ENCODE measurements at regions not wholly inside any gene's neighbourhood (a gene's known extent, or its start where the extent isn't known, plus 50 kb on each side); places are given as distances from the start of the nearest gene placed in this dataset.

DNA sequence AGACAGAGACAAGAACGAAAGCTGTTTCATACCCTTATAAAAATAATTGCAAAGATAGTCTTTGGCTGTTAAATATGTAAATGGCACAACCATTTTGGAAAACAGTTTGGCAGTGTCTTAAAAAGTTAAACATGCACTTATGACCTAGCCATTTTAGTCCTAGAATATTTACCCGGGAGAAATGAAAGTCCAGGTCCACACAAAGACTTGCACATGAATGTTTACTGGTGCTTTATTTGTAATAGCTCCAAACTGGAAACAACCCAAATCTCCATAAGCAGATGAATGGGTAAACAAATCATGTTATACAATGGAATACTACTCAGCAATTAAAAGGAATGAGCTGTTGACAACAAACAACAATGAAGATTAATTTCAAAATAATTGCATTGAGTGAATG lies 380.4 kb downstream of the ETNK1 start:
- intact Hi-C loops (cut with micrococcal nuclease; ENCODE audit: unreplicated experiment): no loop called here
- POLR2A ChIA-PET: interaction anchor here (0.7 kb wide), 1 partner anchor 13 kb away, joined by 3 read pairs; no protein-coding TSS in a partner anchor
- H3K9me3 ChIP-seq (replicated peaks; ENCODE audit: control insufficient read depth, insufficient read depth, low read length): no peaks in the 10 kb centered on the region
- SMC1A ChIA-PET (ENCODE audit: uncharacterized antibody, unreplicated experiment): interaction anchor here (1.1 kb wide), 1 partner anchor 11 kb away, joined by 3 read pairs; no protein-coding TSS in a partner anchor
- DNase-seq (ENCODE audit: low read depth, low spot score): no peak
- in situ Hi-C loops (cut with MboI): no loop called here
- H3K27ac ChIP-seq (ENCODE audit: control insufficient read depth, insufficient read depth): no peak overlapping the region
- RAD21 ChIA-PET (ENCODE audit: unreplicated experiment): no interaction called here
- 0 out of 4 replicates have a peak, but pooled peaks cover 0 to 2% of the 10 kb centered on the region in 2 experiments for H3K27me3 ChIP-seq (replicated peaks in 1 of 2; ENCODE audit: control insufficient read depth in 2 of 2, insufficient read depth in 2 of 2, low read length in 1 of 2)
- no peak overlapping the region for H3K4me3 ChIP-seq
- 2% methylated on average over 2 of the region's 2 CpGs for WGBS (ENCODE audit: insufficient coverage, insufficient replicate concordance, low lambda C conversion rate, missing lambda C conversion rate)
- no peaks in the 10 kb centered on the region for H4K20me1 ChIP-seq (ENCODE audit: control insufficient read depth, insufficient read depth)
- no peaks in the 10 kb centered on the region for H3K4me1 ChIP-seq (ENCODE audit: control insufficient read depth, insufficient read depth, low read length)
- TF ChIP-seq, protein P1, sequence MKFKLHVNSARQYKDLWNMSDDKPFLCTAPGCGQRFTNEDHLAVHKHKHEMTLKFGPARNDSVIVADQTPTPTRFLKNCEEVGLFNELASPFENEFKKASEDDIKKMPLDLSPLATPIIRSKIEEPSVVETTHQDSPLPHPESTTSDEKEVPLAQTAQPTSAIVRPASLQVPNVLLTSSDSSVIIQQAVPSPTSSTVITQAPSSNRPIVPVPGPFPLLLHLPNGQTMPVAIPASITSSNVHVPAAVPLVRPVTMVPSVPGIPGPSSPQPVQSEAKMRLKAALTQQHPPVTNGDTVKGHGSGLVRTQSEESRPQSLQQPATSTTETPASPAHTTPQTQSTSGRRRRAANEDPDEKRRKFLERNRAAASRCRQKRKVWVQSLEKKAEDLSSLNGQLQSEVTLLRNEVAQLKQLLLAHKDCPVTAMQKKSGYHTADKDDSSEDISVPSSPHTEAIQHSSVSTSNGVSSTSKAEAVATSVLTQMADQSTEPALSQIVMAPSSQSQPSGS (IDR thresholded peaks at IDR 0.05; ENCODE audit: low read length): no peak
- no peak for TF ChIP-seq CHD4 (IDR thresholded peaks at IDR 0.05)
- TF ChIP-seq NBN (IDR thresholded peaks at IDR 0.05): no peak
- no peak for TF ChIP-seq CBFB (IDR thresholded peaks at IDR 0.05; ENCODE audit: low read depth)
- TF ChIP-seq KDM1A (IDR thresholded peaks at IDR 0.05; ENCODE audit: borderline replicate concordance): no peak
- no peak for TF ChIP-seq TBL1XR1 (IDR thresholded peaks at IDR 0.05; ENCODE audit: low read depth, low read length)
- TF ChIP-seq, protein P2, sequence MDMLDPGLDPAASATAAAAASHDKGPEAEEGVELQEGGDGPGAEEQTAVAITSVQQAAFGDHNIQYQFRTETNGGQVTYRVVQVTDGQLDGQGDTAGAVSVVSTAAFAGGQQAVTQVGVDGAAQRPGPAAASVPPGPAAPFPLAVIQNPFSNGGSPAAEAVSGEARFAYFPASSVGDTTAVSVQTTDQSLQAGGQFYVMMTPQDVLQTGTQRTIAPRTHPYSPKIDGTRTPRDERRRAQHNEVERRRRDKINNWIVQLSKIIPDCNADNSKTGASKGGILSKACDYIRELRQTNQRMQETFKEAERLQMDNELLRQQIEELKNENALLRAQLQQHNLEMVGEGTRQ (IDR thresholded peaks at IDR 0.05; ENCODE audit: borderline replicate concordance, low read depth, low read length): no peak
- TF ChIP-seq RBBP5 (conservative IDR thresholded peaks at IDR 0.05): no peak
- TF ChIP-seq, protein P3, sequence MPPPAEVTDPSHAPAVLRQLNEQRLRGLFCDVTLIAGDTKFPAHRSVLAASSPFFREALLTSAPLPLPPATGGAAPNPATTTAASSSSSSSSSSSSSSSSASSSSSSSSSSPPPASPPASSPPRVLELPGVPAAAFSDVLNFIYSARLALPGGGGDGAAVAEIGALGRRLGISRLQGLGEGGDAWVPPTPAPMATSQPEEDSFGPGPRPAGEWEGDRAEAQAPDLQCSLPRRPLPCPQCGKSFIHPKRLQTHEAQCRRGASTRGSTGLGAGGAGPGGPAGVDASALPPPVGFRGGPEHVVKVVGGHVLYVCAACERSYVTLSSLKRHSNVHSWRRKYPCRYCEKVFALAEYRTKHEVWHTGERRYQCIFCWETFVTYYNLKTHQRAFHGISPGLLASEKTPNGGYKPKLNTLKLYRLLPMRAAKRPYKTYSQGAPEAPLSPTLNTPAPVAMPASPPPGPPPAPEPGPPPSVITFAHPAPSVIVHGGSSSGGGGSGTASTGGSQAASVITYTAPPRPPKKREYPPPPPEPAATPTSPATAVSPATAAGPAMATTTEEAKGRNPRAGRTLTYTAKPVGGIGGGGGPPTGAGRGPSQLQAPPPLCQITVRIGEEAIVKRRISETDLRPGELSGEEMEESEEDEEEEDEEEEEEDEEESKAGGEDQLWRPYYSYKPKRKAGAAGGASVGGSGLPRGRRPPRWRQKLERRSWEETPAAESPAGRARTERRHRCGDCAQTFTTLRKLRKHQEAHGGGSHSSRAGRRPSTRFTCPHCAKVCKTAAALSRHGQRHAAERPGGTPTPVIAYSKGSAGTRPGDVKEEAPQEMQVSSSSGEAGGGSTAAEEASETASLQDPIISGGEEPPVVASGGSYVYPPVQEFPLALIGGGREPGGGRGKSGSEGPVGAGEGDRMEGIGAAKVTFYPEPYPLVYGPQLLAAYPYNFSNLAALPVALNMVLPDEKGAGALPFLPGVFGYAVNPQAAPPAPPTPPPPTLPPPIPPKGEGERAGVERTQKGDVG (CRISPR knock-in tag; IDR thresholded peaks at IDR 0.05): no peak
- TF ChIP-seq, protein P4, sequence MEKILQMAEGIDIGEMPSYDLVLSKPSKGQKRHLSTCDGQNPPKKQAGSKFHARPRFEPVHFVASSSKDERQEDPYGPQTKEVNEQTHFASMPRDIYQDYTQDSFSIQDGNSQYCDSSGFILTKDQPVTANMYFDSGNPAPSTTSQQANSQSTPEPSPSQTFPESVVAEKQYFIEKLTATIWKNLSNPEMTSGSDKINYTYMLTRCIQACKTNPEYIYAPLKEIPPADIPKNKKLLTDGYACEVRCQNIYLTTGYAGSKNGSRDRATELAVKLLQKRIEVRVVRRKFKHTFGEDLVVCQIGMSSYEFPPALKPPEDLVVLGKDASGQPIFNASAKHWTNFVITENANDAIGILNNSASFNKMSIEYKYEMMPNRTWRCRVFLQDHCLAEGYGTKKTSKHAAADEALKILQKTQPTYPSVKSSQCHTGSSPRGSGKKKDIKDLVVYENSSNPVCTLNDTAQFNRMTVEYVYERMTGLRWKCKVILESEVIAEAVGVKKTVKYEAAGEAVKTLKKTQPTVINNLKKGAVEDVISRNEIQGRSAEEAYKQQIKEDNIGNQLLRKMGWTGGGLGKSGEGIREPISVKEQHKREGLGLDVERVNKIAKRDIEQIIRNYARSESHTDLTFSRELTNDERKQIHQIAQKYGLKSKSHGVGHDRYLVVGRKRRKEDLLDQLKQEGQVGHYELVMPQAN (conservative IDR thresholded peaks at IDR 0.05): no peak
- no peak for TF ChIP-seq BACH1 (IDR thresholded peaks at IDR 0.05; ENCODE audit: borderline replicate concordance)
- no peak for TF ChIP-seq JUNB (IDR thresholded peaks at IDR 0.05)
- FAIRE-seq: no peak
- no TSS peak for BruUV-seq (replicated peaks)
- no peaks in the 10 kb centered on the region for H3K79me2 ChIP-seq (ENCODE audit: control insufficient read depth, insufficient read depth, low read length)
- CTCF ChIA-PET: interaction anchor here (1.0 kb wide), 1 partner anchor 10 kb away, joined by 3 read pairs; no protein-coding TSS in a partner anchor
- H3K36me3 ChIP-seq (ENCODE audit: control insufficient read depth in 2 of 2, insufficient read depth in 2 of 2, low read length in 1 of 2): no peaks in the 10 kb centered on the region
- no peak overlapping the region for H3K9ac ChIP-seq (ENCODE audit: control insufficient read depth, insufficient read depth, low read length)
- ATAC-seq: no peak
- H2AFZ ChIP-seq (ENCODE audit: control insufficient read depth, low read depth, low read length): no peak overlapping the region
- H3K4me2 ChIP-seq (ENCODE audit: control insufficient read depth, insufficient read depth): no peak overlapping the region
